NB4 (cell line): ENCODE measurements at regions not wholly inside any gene's neighbourhood (a gene's known extent, or its start where the extent isn't known, plus 50 kb on each side); places are given as distances from the start of the nearest gene placed in this dataset.

Experiments
- POLR2A ChIP-seq: IDR thresholded peaks from 2 replicates; pipeline ENCODE4 v1.6.1; 2011; ENCODE audit warnings: mild to moderate bottlenecking; ENCODE audit not compliant: insufficient read length; ENCODE audit errors: extremely low read depth
- TF ChIP-seq, protein P1 (sequence below): IDR thresholded peaks from one replicate; pipeline ENCODE4 v1.5.1; 2012; ENCODE audit warnings: low read depth, low read length

- TF ChIP-seq, protein P1, sequence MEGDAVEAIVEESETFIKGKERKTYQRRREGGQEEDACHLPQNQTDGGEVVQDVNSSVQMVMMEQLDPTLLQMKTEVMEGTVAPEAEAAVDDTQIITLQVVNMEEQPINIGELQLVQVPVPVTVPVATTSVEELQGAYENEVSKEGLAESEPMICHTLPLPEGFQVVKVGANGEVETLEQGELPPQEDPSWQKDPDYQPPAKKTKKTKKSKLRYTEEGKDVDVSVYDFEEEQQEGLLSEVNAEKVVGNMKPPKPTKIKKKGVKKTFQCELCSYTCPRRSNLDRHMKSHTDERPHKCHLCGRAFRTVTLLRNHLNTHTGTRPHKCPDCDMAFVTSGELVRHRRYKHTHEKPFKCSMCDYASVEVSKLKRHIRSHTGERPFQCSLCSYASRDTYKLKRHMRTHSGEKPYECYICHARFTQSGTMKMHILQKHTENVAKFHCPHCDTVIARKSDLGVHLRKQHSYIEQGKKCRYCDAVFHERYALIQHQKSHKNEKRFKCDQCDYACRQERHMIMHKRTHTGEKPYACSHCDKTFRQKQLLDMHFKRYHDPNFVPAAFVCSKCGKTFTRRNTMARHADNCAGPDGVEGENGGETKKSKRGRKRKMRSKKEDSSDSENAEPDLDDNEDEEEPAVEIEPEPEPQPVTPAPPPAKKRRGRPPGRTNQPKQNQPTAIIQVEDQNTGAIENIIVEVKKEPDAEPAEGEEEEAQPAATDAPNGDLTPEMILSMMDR = no peak
- TF ChIP-seq POLR2A = no peak
Observed at GRCh38 chr13:91249861-91250260, 97.6 kb upstream of the MIR17HG start.
